ENCODE measurements at regions not wholly inside any gene's neighbourhood (a gene's known extent, or its start where the extent isn't known, plus 50 kb on each side); places are given as distances from the start of the nearest gene placed in this dataset.

DNA sequence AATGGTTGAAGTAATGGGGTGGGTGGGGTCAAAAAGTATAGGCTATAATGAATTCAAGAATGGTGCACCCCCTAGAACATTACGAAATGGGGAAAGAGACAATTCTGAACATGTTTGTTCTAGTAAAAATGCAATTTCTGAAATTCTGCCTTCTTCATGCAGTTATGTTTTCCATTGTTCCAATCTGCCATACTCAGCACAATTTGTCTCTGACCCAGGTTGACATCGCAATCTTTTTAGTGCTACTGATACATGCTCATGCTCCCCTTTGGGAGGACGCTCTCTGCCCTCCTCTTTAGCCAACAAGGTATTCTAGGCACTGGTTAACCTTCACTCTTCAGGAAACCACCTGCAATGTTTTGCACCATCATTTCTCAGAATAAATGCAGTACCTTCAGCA lies 1303.9 kb upstream of the PIK3C3 start:
- no peaks in the 10 kb centered on the region for H3K79me2 ChIP-seq (ENCODE audit: insufficient read depth, low read length)
- TF ChIP-seq EZH2 (IDR thresholded peaks at IDR 0.05; ENCODE audit: borderline replicate concordance, low read length) = no peak
- H3K36me3 ChIP-seq (ENCODE audit: insufficient read depth, low read length) = no peaks in the 10 kb centered on the region

DNA sequence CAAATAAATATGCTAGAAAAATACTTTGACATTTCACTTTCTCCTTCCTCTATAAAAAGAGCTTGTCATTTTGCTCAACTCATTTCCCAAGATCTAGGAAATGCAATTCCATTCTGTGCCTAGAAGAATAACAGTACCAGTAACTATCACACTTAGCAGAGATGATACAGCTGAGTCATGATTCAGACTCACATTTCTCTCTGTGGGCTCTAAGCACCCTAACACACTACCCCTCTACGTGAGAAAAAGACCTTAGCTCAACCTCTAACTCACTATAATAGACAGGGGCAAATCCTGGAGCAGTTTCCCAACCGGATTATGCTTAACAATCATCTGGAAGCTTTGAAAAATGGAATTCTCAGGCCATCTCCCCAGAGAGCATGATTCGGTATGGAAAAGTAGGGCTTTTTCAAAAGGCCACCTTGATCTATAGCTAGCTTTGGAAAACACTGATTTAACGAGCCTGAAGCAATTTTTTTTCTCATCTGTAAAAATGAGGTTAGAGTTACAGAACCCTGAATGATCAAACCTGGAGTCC lies 1312.3 kb upstream of the PIK3C3 start:
- H3K9me2 ChIP-seq (ENCODE audit: low read depth, low read length) = no peaks in the 10 kb centered on the region
- no peaks in the 10 kb centered on the region for H3K27me3 ChIP-seq (ENCODE audit: insufficient read depth, low read length)
- H3K79me2 ChIP-seq (ENCODE audit: insufficient read depth, low read length) = no peaks in the 10 kb centered on the region
- H3K27ac ChIP-seq (ENCODE audit: low read depth, low read length, poor library complexity, severe bottlenecking) = no peak overlapping the region
- no peak overlapping the region for H2AFZ ChIP-seq (ENCODE audit: low read length)
- no peak overlapping the region for H3K9ac ChIP-seq (ENCODE audit: low read length)
- TF ChIP-seq, protein P1, sequence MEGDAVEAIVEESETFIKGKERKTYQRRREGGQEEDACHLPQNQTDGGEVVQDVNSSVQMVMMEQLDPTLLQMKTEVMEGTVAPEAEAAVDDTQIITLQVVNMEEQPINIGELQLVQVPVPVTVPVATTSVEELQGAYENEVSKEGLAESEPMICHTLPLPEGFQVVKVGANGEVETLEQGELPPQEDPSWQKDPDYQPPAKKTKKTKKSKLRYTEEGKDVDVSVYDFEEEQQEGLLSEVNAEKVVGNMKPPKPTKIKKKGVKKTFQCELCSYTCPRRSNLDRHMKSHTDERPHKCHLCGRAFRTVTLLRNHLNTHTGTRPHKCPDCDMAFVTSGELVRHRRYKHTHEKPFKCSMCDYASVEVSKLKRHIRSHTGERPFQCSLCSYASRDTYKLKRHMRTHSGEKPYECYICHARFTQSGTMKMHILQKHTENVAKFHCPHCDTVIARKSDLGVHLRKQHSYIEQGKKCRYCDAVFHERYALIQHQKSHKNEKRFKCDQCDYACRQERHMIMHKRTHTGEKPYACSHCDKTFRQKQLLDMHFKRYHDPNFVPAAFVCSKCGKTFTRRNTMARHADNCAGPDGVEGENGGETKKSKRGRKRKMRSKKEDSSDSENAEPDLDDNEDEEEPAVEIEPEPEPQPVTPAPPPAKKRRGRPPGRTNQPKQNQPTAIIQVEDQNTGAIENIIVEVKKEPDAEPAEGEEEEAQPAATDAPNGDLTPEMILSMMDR (IDR thresholded peaks at IDR 0.05; ENCODE audit: low read length) = no peak
- no peak for TF ChIP-seq EZH2 (IDR thresholded peaks at IDR 0.05; ENCODE audit: borderline replicate concordance, low read length)
- H3K36me3 ChIP-seq (ENCODE audit: insufficient read depth, low read length) = no peaks in the 10 kb centered on the region
- H3K9me3 ChIP-seq (ENCODE audit: low read length) = no peaks in the 10 kb centered on the region
- no peaks in the 10 kb centered on the region for H4K20me1 ChIP-seq (ENCODE audit: insufficient read depth, low read length)
- no peak overlapping the region for H3K4me3 ChIP-seq (ENCODE audit: low read depth, low read length, poor library complexity, severe bottlenecking)
- H3K4me1 ChIP-seq (ENCODE audit: insufficient read depth, low read length, severe bottlenecking) = no peaks in the 10 kb centered on the region
- H3K4me2 ChIP-seq (ENCODE audit: low read length) = no peak overlapping the region
- no peaks in the 10 kb centered on the region for H3F3A ChIP-seq (ENCODE audit: insufficient read depth, low read length)

More for the DNA sequence above, 1303.9 kb upstream of the PIK3C3 start:
- Histone ChIP-seq H3K9ac (ENCODE audit: low read length) (no peak overlapping the region), H3K4me2 (ENCODE audit: low read length) (no peak overlapping the region), H3K27ac (ENCODE audit: low read depth, low read length, poor library complexity, severe bottlenecking) (no peak overlapping the region), H2AFZ (ENCODE audit: low read length) (no peak overlapping the region), H3K9me3 (ENCODE audit: low read length) (no peaks in the 10 kb centered on the region), H3K4me3 (ENCODE audit: low read depth, low read length, poor library complexity, severe bottlenecking) (no peak overlapping the region), H3K27me3 (ENCODE audit: insufficient read depth, low read length) (no peaks in the 10 kb centered on the region), H4K20me1 (ENCODE audit: insufficient read depth, low read length) (no peaks in the 10 kb centered on the region), H3K9me2 (ENCODE audit: low read depth, low read length) (no peaks in the 10 kb centered on the region), H3F3A (ENCODE audit: insufficient read depth, low read length) (no peaks in the 10 kb centered on the region), H3K4me1 (ENCODE audit: insufficient read depth, low read length, severe bottlenecking) (no peaks in the 10 kb centered on the region)

DNA sequence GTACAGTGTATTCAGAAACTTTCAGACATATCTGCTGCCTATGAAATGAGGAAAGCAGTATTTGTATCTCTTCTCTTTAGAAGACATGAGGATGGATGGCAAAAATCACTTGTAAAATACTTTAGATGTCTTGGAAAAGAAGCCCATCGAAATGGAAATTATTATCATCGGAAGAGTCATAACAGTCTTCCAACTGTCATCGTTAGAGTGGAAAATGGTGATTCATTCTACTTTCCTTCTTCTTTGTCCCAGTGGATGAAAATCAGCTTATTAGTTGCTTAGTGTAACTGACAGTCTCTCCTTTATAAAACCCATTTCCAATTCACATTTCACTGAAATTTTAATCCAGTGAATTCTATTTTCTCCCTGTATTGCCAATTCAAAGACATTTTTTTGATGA lies 1323.7 kb upstream of the PIK3C3 start:
- Histone ChIP-seq H3K27me3 (ENCODE audit: insufficient read depth, low read length) (no peaks in the 10 kb centered on the region), H3F3A (ENCODE audit: insufficient read depth, low read length) (no peaks in the 10 kb centered on the region), H3K9me3 (ENCODE audit: low read length) (no peaks in the 10 kb centered on the region; the same call in 1 of the 2 replicates), H3K4me2 (ENCODE audit: low read length) (no peak overlapping the region), H3K27ac (ENCODE audit: low read depth, low read length, poor library complexity, severe bottlenecking) (no peak overlapping the region), H3K36me3 (ENCODE audit: insufficient read depth, low read length) (no peaks in the 10 kb centered on the region), H2AFZ (ENCODE audit: low read length) (no peak overlapping the region), H3K4me3 (ENCODE audit: low read depth, low read length, poor library complexity, severe bottlenecking) (no peak overlapping the region), H3K4me1 (ENCODE audit: insufficient read depth, low read length, severe bottlenecking) (no peaks in the 10 kb centered on the region), H3K79me2 (ENCODE audit: insufficient read depth, low read length) (no peaks in the 10 kb centered on the region), H4K20me1 (ENCODE audit: insufficient read depth, low read length) (no peaks in the 10 kb centered on the region), H3K9me2 (ENCODE audit: low read depth, low read length) (no peaks in the 10 kb centered on the region), H3K9ac (ENCODE audit: low read length) (no peak overlapping the region)
- TF ChIP-seq, protein P1 (IDR thresholded peaks at IDR 0.05; ENCODE audit: low read length) = no peak
- TF ChIP-seq EZH2 (IDR thresholded peaks at IDR 0.05; ENCODE audit: borderline replicate concordance, low read length) = no peak

DNA sequence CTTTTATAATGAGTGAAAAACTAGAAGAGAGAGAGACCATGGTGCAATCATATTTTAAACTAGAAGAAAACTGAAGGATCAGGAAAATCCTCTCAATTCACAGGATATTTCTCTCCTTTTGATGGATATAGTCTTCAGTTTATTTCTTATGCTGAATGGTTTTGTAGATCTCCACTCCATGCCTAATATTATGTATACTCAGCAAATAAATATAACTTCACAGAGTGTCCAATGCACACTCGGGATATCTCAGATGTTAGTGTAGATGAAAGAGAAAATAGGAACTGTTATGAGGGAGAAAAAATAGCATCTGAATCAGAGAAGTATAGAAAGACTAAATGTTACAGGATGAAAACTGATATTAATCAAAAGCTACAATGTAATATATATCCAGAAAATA lies 1324.5 kb upstream of the PIK3C3 start:
- H3K27ac ChIP-seq (ENCODE audit: low read depth, low read length, poor library complexity, severe bottlenecking) = no peak overlapping the region

More for the DNA sequence above, 1324.5 kb upstream of the PIK3C3 start:
- Histone ChIP-seq H3K4me1 (ENCODE audit: insufficient read depth, low read length, severe bottlenecking) (no peaks in the 10 kb centered on the region), H3K9me2 (ENCODE audit: low read depth, low read length) (no peaks in the 10 kb centered on the region), H4K20me1 (ENCODE audit: insufficient read depth, low read length) (no peaks in the 10 kb centered on the region), H3K36me3 (ENCODE audit: insufficient read depth, low read length) (no peaks in the 10 kb centered on the region), H3K4me3 (ENCODE audit: low read depth, low read length, poor library complexity, severe bottlenecking) (no peak overlapping the region), H3K9me3 (ENCODE audit: low read length) (no peaks in the 10 kb centered on the region; the same call in 1 of the 2 replicates), H3F3A (ENCODE audit: insufficient read depth, low read length) (no peaks in the 10 kb centered on the region), H3K27me3 (ENCODE audit: insufficient read depth, low read length) (no peaks in the 10 kb centered on the region), H3K4me2 (ENCODE audit: low read length) (no peak overlapping the region), H2AFZ (ENCODE audit: low read length) (no peak overlapping the region), H3K9ac (ENCODE audit: low read length) (no peak overlapping the region), H3K79me2 (ENCODE audit: insufficient read depth, low read length) (no peaks in the 10 kb centered on the region)
- no peak for TF ChIP-seq EZH2 (IDR thresholded peaks at IDR 0.05; ENCODE audit: borderline replicate concordance, low read length)
